Stimulated activated effector memory CD8-positive, alpha-beta T cell treated with anti-CD3 and anti-CD28 coated beads, Interleukin-12 subunit alpha, Interleukin-12 subunit beta, amount 100 ng/mL, for 72 hours (primary cell): ENCODE measurements at regions not wholly inside any gene's neighbourhood (a gene's known extent, or its start where the extent isn't known, plus 50 kb on each side); places are given as distances from the start of the nearest gene placed in this dataset.

Source experiments
- ATAC-seq: fragments of 150-1000 bp; cut with Tn5 transposase; 2 replicates; pipeline ENCODE4 v1.10.0; 2021
- DNase-seq, 2 donors: peaks; one replicate each; pipeline ENCODE4 v3.0.0; 2021 to 2022; ENCODE audit warnings: low spot score in 2 of 2
- H3K27ac Mint-ChIP-seq: one replicate; pipeline ENCODE4 v1.8.0; 2022; ENCODE audit warnings: mild to moderate bottlenecking, mixed read lengths
- H3K36me3 Mint-ChIP-seq: one replicate; pipeline ENCODE4 v1.8.0; 2022; ENCODE audit warnings: mild to moderate bottlenecking, mixed read lengths
- H3K4me1 Mint-ChIP-seq: one replicate; pipeline ENCODE4 v1.8.0; 2022; ENCODE audit warnings: mixed read lengths
- H3K4me3 Mint-ChIP-seq: one replicate; pipeline ENCODE4 v1.8.0; 2022; ENCODE audit warnings: mild to moderate bottlenecking, mixed read lengths
- H3K9me3 Mint-ChIP-seq: one replicate; pipeline ENCODE4 v1.8.0; 2022; ENCODE audit warnings: mixed read lengths

GRCh38 chr2:217707131-217707611, 295.6 kb downstream of the TNS1 start:
- DNase-seq (no peak), ATAC-seq (no peak)
- no peaks in the 10 kb centered on the region for H3K36me3 Mint-ChIP-seq
- H3K9me3 Mint-ChIP-seq, result no peaks in the 10 kb centered on the region
- no peak overlapping the region for H3K4me3 Mint-ChIP-seq
- H3K4me1 Mint-ChIP-seq, result no peaks in the 10 kb centered on the region
- no peak overlapping the region for H3K27ac Mint-ChIP-seq

GRCh38 chr2:217706513-217706912, 296.3 kb downstream of the TNS1 start:
- no peak for DNase-seq
- Mint-ChIP-seq H3K4me3 (no peak overlapping the region), H3K4me1 (no peaks in the 10 kb centered on the region), H3K36me3 (no peaks in the 10 kb centered on the region), H3K27ac (no peak overlapping the region), H3K9me3 (no peaks in the 10 kb centered on the region)
- no peak for ATAC-seq

- H3K4me1 Mint-ChIP-seq, result no peaks in the 10 kb centered on the region
- H3K36me3 Mint-ChIP-seq, result no peaks in the 10 kb centered on the region
- no peak for ATAC-seq
- no peak overlapping the region for H3K27ac Mint-ChIP-seq
- no peak for DNase-seq
- no peaks in the 10 kb centered on the region for H3K9me3 Mint-ChIP-seq
- H3K4me3 Mint-ChIP-seq, result no peak overlapping the region
Measured at GRCh38 chr2:217706095-217706494, 296.7 kb downstream of the TNS1 start.

- H3K4me3 Mint-ChIP-seq, result no peak overlapping the region
- ATAC-seq (no peak), DNase-seq (no peak)
- H3K4me1 Mint-ChIP-seq, result no peaks in the 10 kb centered on the region
- no peaks in the 10 kb centered on the region for H3K36me3 Mint-ChIP-seq
- no peaks in the 10 kb centered on the region for H3K9me3 Mint-ChIP-seq
- H3K27ac Mint-ChIP-seq, result no peak overlapping the region
Measured at GRCh38 chr2:217705461-217705860, 297.3 kb downstream of the TNS1 start.

GRCh38 chr2:217703999-217704398, 298.8 kb downstream of the TNS1 start:
- H3K4me3 Mint-ChIP-seq, result no peak overlapping the region
- no peak overlapping the region for H3K27ac Mint-ChIP-seq
- H3K36me3 Mint-ChIP-seq, result no peaks in the 10 kb centered on the region
- no peak for DNase-seq
- no peaks in the 10 kb centered on the region for H3K4me1 Mint-ChIP-seq
- no peaks in the 10 kb centered on the region for H3K9me3 Mint-ChIP-seq
- ATAC-seq, result no peak

- Mint-ChIP-seq H3K36me3 (no peaks in the 10 kb centered on the region), H3K4me3 (no peak overlapping the region), H3K9me3 (no peaks in the 10 kb centered on the region), H3K27ac (no peak overlapping the region), H3K4me1 (no peaks in the 10 kb centered on the region)
- no peak for ATAC-seq
- no peak for DNase-seq
Measured at GRCh38 chr2:217703102-217703501, 299.7 kb downstream of the TNS1 start.

GRCh38 chr2:217701622-217702021, 301.2 kb downstream of the TNS1 start:
- H3K9me3 Mint-ChIP-seq, result no peaks in the 10 kb centered on the region
- H3K27ac Mint-ChIP-seq, result no peak overlapping the region
- no peaks in the 10 kb centered on the region for H3K36me3 Mint-ChIP-seq
- no peaks in the 10 kb centered on the region for H3K4me1 Mint-ChIP-seq
- H3K4me3 Mint-ChIP-seq, result no peak overlapping the region
- DNase-seq (no peak), ATAC-seq (no peak)

- Mint-ChIP-seq H3K9me3 (no peaks in the 10 kb centered on the region), H3K27ac (no peak overlapping the region), H3K36me3 (no peaks in the 10 kb centered on the region), H3K4me1 (no peaks in the 10 kb centered on the region), H3K4me3 (no peak overlapping the region)
- no peak for DNase-seq
- ATAC-seq, result no peak
Measured at GRCh38 chr2:217698691-217699090, 304.1 kb downstream of the TNS1 start.

- no peaks in the 10 kb centered on the region for H3K36me3 Mint-ChIP-seq
- DNase-seq (no peak), ATAC-seq (no peak)
- no peak overlapping the region for H3K27ac Mint-ChIP-seq
- H3K4me3 Mint-ChIP-seq, result no peak overlapping the region
- H3K4me1 Mint-ChIP-seq, result no peaks in the 10 kb centered on the region
- H3K9me3 Mint-ChIP-seq, result no peaks in the 10 kb centered on the region
Measured at GRCh38 chr2:217695033-217695520, 307.7 kb downstream of the TNS1 start.

GRCh38 chr2:217694291-217694690, 308.5 kb downstream of the TNS1 start:
- Mint-ChIP-seq H3K36me3 (no peaks in the 10 kb centered on the region), H3K4me1 (no peaks in the 10 kb centered on the region), H3K9me3 (no peaks in the 10 kb centered on the region), H3K27ac (no peak overlapping the region), H3K4me3 (no peak overlapping the region)
- ATAC-seq, result no peak
- no peak for DNase-seq

GRCh38 chr2:217693363-217693762, 309.4 kb downstream of the TNS1 start:
- H3K36me3 Mint-ChIP-seq, result no peaks in the 10 kb centered on the region

GRCh38 chr2:217691920-217692666, 310.7 kb downstream of the TNS1 start:
- no peaks in the 10 kb centered on the region for H3K4me1 Mint-ChIP-seq
- ATAC-seq (no peak), DNase-seq (no peak)
- no peak overlapping the region for H3K4me3 Mint-ChIP-seq
- no peaks in the 10 kb centered on the region for H3K9me3 Mint-ChIP-seq
- H3K36me3 Mint-ChIP-seq, result no peaks in the 10 kb centered on the region
- no peak overlapping the region for H3K27ac Mint-ChIP-seq

More at GRCh38 chr2:217693363-217693762, 309.4 kb downstream of the TNS1 start:
- Mint-ChIP-seq H3K9me3 (no peaks in the 10 kb centered on the region), H3K4me1 (no peaks in the 10 kb centered on the region), H3K27ac (no peak overlapping the region), H3K4me3 (no peak overlapping the region)
- ATAC-seq (no peak), DNase-seq (no peak)

- Mint-ChIP-seq H3K9me3 (no peaks in the 10 kb centered on the region), H3K4me1 (no peaks in the 10 kb centered on the region), H3K36me3 (no peaks in the 10 kb centered on the region), H3K4me3 (no peak overlapping the region), H3K27ac (no peak overlapping the region)
- ATAC-seq (no peak), DNase-seq (no peak)
Measured at GRCh38 chr2:217691516-217691915, 311.3 kb downstream of the TNS1 start.

GRCh38 chr2:217689053-217689452, 313.7 kb downstream of the TNS1 start:
- Mint-ChIP-seq H3K4me1 (no peaks in the 10 kb centered on the region), H3K9me3 (no peaks in the 10 kb centered on the region), H3K27ac (no peak overlapping the region), H3K36me3 (no peaks in the 10 kb centered on the region), H3K4me3 (no peak overlapping the region)
- DNase-seq (no peak), ATAC-seq (no peak)

- Mint-ChIP-seq H3K9me3 (no peaks in the 10 kb centered on the region), H3K4me3 (no peak overlapping the region), H3K4me1 (no peaks in the 10 kb centered on the region), H3K36me3 (no peaks in the 10 kb centered on the region), H3K27ac (no peak overlapping the region)
- DNase-seq, result no peak
- no peak for ATAC-seq
Measured at GRCh38 chr2:217688494-217688893, 314.3 kb downstream of the TNS1 start.

- Mint-ChIP-seq H3K27ac (no peak overlapping the region), H3K9me3 (no peaks in the 10 kb centered on the region)
Measured at GRCh38 chr2:217687771-217688170, 315.0 kb downstream of the TNS1 start.

More at GRCh38 chr2:217687771-217688170, 315.0 kb downstream of the TNS1 start:
- H3K4me3 Mint-ChIP-seq, result no peak overlapping the region
- ATAC-seq, result no peak
- no peaks in the 10 kb centered on the region for H3K4me1 Mint-ChIP-seq
- no peaks in the 10 kb centered on the region for H3K36me3 Mint-ChIP-seq
- no peak for DNase-seq
